Testis (tissue), 2 donors: ENCODE measurements at regions not wholly inside any gene's neighbourhood (a gene's known extent, or its start where the extent isn't known, plus 50 kb on each side); places are given as distances from the start of the nearest gene placed in this dataset.

Source experiments
- CTCF ChIP-seq, 3 experiments: fragments of 450-650 bp in 2 of 3; fragments of 200-600 bp in 1 of 3; sonication (generic) in 1 of 3; IDR thresholded peaks; one replicate each; pipeline ENCODE4 v1.5.1; 2016 to 2019; ENCODE audit warnings: antibody characterized with exemption in 3 of 3, mild to moderate bottlenecking in 2 of 3, moderate library complexity in 1 of 3
- POLR2A ChIP-seq: fragments of 450-650 bp; IDR thresholded peaks from one replicate; pipeline ENCODE4 v1.6.1; 2017; ENCODE audit warnings: antibody characterized with exemption, mild to moderate bottlenecking, moderate library complexity

DNA sequence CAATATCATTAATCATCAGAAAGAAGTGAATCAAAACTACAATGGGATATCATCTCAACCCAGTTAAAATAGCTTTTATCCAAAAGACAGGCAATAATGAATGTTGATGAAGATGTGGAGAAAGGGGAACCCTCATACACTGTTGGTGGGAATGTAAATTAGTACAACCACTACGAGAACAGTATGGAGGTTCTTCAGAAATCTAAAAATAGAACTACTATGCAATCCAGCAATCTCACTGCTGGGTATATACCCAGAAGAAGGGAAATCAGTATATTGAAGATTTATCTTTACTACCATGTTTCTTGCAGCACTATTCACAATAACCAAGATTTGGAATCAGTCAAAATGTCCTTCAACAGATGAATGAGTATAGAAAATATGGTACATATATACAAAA, 189.8 kb downstream of the HHIPL2 start:
- TF ChIP-seq POLR2A (no peak), CTCF (IDR thresholded peaks at IDR 0.05) (no peak)
